NCI-H1417 (cell line): ENCODE measurements at regions not wholly inside any gene's neighbourhood (a gene's known extent, or its start where the extent isn't known, plus 50 kb on each side); places are given as distances from the start of the nearest gene placed in this dataset.
"Not testable (repeated sequence)": the region's sequence is repeated elsewhere in the genome, so short reads cannot be mapped to it uniquely, and the experiment has no call there.

Experiments
- DNase-seq, 3 experiments: peaks; one replicate each; lab custom pipeline; 2025; lab: John Stamatoyannopoulos, UW

DNA sequence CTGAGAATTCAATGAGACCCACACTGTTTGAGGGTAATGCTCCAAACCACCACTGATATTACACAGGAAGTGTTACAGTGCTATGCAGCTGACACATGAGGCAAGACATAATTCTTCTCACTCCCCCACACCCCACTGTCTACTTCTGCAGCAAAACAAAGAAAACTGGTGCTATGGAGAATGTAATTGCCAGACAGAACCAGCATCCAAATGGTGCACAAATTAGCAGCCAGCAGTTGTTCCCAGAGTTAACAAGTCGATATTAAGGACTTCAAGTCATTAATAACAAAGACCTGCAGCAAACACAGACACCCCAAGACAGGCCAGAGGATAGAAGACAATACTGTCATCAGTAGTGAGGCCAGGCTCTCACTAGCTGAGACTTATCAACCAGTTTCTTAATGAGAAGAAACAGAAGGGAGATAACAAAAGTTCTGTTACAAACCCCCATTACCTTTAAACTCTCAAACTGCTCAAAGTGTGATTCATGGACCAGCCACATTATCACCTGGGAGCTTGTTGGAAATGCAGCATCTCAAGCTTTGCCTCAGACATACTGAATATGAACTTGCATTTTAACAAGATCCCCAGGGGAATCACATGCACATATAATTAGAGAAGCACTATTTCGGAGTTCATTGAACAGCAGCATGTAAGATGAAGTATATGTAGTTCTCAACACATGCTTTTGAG lies 58.7 kb upstream of the FNDC3B start:
- DNase-seq: peak in 2 of 3 experiments; percentile 8 to 25

GRCh38 chr3:171981271-171981605 lies 58.1 kb upstream of the FNDC3B start:
- no peak for DNase-seq

GRCh38 chr3:171982828-171983227 lies 56.5 kb upstream of the FNDC3B start:
- peak in 1 of 3 experiments; percentile 42 for DNase-seq

DNA sequence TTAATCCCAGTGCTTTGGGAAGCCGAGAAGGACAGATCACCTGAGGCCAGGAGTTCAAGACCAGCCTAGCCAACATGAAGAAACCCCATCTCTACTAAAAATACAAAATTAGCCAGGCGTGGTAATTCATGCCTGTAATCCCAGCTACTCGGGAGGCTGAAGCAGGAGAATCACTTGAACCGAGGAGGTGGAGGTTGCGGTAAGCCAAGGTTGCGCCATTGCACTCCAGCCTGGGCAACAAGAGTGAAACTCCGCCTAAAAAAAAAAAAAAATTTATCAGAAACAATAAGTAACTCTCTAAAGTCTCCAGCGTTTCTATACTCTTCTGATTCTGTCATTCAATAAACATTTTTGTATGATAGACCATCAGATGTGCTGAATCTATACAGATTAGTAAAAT lies 55.7 kb upstream of the FNDC3B start:
- not testable (repeated sequence) for DNase-seq

DNA sequence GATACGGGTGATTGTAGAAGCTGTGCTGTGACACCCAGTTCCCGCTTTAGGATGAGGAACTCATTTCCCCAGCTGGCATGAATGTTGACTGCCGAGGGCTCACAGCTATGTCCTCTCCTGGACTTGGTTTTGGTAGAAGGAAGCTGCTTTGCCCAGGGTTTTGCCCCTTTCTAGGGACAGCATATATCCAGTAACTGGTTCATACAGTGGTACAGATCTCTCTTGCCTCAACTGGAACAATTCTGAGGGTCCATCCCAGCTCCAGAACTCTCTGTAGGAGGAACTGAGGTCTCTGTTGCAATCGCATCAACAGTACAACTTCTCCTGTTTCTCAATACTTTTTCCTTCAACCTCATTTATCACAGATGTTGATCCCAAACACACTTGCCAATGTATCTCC lies 54.5 kb upstream of the FNDC3B start:
- no peak for DNase-seq

DNA sequence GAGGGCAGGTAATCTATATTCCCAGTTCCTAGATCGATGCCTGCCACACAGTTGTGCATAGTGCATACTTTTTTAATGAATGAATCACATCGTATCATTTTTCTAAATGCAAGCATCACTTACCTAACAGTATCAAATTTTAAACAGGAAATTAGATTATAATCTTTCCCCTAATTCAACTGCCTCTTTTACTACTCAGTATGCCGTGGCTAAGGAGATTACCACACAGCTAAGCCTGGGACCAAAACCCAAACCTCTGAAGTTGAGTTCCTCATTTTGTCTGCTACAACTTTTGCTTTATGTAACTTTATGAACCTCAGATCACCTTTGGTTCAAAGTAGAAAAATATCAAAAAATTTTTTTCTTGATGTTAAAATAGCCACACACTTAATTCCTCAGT lies 53.2 kb upstream of the FNDC3B start:
- no peak for DNase-seq

GRCh38 chr3:171986757-171987518 lies 52.4 kb upstream of the FNDC3B start:
- no peak for DNase-seq
